Ovary (tissue), 3 donors: ENCODE measurements at regions not wholly inside any gene's neighbourhood (a gene's known extent, or its start where the extent isn't known, plus 50 kb on each side); places are given as distances from the start of the nearest gene placed in this dataset.

Experiments
- EP300 ChIP-seq: sonication (generic); formaldehyde crosslinking; IDR thresholded peaks from one replicate; pipeline ENCODE4 v1.6.1; 2017; ENCODE audit warnings: antibody characterized with exemption
- POLR2A ChIP-seq: fragments of 450-650 bp; IDR thresholded peaks from one replicate; pipeline ENCODE4 v1.6.1; 2017; ENCODE audit warnings: antibody characterized with exemption, mild to moderate bottlenecking, moderate library complexity
- TF ChIP-seq, protein P1 (sequence below), 3 donors: fragments of 450-650 bp in 2 of 3; fragments of 200-600 bp in 1 of 3; IDR thresholded peaks; one replicate each; pipeline versions ENCODE4 v1.5.1 to v1.8.0; 2016 to 2022; ENCODE audit warnings: antibody characterized with exemption in 3 of 3, mild to moderate bottlenecking in 1 of 3
- donor health status: DM: no; HTN: no; CAD: no.

DNA sequence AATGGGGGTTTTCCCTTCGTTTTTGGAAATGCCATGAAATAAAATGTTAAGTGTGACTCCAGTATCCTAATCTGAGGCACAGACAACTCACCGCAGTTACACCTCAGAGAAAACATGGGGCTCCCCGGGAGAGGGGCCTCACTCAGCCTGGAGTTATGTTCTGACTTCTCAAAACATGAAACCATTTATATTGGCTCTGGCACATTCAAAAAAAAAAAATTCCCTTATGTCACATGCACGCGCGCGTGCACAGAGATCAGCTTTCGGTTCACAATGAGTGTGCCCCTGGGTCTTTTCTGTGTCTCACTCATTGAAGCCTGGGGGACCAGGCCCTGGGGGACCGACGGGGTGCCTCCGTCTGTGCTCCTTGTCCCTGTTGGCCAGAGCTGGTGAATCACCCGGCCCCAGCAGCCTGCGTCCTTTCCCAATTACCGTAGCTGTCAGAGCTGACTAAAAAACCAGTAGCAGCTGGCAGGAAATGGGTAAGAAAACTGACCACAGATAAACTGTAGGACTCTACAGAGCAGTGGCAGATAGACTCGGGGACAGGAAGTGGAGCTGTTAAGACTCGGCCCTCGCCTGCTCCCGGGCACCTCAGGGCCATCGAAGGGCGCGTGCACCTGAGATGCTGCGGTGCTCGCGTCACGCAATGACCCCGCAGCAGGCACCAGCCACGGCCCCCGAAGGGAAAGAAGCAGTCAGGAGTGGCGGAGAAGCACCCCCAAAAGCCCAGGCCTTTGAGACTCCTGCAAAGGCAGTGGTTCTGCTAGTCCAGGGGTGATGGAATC is 138.3 kb upstream of the ID2 start:
- TF ChIP-seq, protein P1, sequence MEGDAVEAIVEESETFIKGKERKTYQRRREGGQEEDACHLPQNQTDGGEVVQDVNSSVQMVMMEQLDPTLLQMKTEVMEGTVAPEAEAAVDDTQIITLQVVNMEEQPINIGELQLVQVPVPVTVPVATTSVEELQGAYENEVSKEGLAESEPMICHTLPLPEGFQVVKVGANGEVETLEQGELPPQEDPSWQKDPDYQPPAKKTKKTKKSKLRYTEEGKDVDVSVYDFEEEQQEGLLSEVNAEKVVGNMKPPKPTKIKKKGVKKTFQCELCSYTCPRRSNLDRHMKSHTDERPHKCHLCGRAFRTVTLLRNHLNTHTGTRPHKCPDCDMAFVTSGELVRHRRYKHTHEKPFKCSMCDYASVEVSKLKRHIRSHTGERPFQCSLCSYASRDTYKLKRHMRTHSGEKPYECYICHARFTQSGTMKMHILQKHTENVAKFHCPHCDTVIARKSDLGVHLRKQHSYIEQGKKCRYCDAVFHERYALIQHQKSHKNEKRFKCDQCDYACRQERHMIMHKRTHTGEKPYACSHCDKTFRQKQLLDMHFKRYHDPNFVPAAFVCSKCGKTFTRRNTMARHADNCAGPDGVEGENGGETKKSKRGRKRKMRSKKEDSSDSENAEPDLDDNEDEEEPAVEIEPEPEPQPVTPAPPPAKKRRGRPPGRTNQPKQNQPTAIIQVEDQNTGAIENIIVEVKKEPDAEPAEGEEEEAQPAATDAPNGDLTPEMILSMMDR (IDR thresholded peaks at IDR 0.05), result no peak
- TF ChIP-seq POLR2A, result no peak
- no peak for TF ChIP-seq EP300
